ENCODE measurements at regions not wholly inside any gene's neighbourhood (a gene's known extent, or its start where the extent isn't known, plus 50 kb on each side); places are given as distances from the start of the nearest gene placed in this dataset.

- no peak for DNase-seq
Measured at GRCh38 chr9:107723015-107723414, 233.4 kb upstream of the KLF4 start.

- no peak for DNase-seq
Measured at GRCh38 chr9:107721705-107722245, 232.2 kb upstream of the KLF4 start.

- no peak for DNase-seq
Measured at GRCh38 chr9:107720501-107720900, 230.9 kb upstream of the KLF4 start.

GRCh38 chr9:107717529-107718314 is 228.2 kb upstream of the KLF4 start:
- no peak for DNase-seq

- DNase-seq, result no peak
Measured at GRCh38 chr9:107715740-107716139, 226.2 kb upstream of the KLF4 start.

GRCh38 chr9:107713470-107713869 is 223.9 kb upstream of the KLF4 start:
- no peak for DNase-seq

GRCh38 chr9:107712390-107712789 is 222.8 kb upstream of the KLF4 start:
- DNase-seq, result peak; percentile 0

- no peak for DNase-seq
Measured at GRCh38 chr9:107711542-107711941, 222.0 kb upstream of the KLF4 start.

GRCh38 chr9:107710953-107711352 is 221.4 kb upstream of the KLF4 start:
- no peak for DNase-seq

GRCh38 chr9:107710546-107710945 is 221.0 kb upstream of the KLF4 start:
- no peak for DNase-seq

- no peak for DNase-seq
Measured at GRCh38 chr9:107708791-107709190, 219.2 kb upstream of the KLF4 start.

GRCh38 chr9:107707915-107708441 is 218.4 kb upstream of the KLF4 start:
- DNase-seq, result no peak

GRCh38 chr9:107707428-107707837 is 217.9 kb upstream of the KLF4 start:
- DNase-seq, result no peak

GRCh38 chr9:107706701-107707427 is 217.3 kb upstream of the KLF4 start:
- DNase-seq, result no peak

GRCh38 chr9:107705521-107705920 is 216.0 kb upstream of the KLF4 start:
- no peak for DNase-seq

- DNase-seq, result no peak
Measured at GRCh38 chr9:107704774-107705173, 215.2 kb upstream of the KLF4 start.

GRCh38 chr9:107703651-107704050 is 214.1 kb upstream of the KLF4 start:
- DNase-seq, result no peak

- DNase-seq, result no peak
Measured at GRCh38 chr9:107700847-107701246, 211.3 kb upstream of the KLF4 start.

- no peak for DNase-seq
Measured at GRCh38 chr9:107699231-107699630, 209.7 kb upstream of the KLF4 start.

- no peak for DNase-seq
Measured at GRCh38 chr9:107698779-107699178, 209.2 kb upstream of the KLF4 start.

- no peak for DNase-seq
Measured at GRCh38 chr9:107696302-107696701, 206.7 kb upstream of the KLF4 start.

GRCh38 chr9:107694390-107694789 is 204.8 kb upstream of the KLF4 start:
- DNase-seq, result no peak

- no peak for DNase-seq
Measured at GRCh38 chr9:107693625-107694326, 204.2 kb upstream of the KLF4 start.

Measured in activated CD4-positive, alpha-beta T cell treated with anti-CD3 and anti-CD28 coated beads, Interleukin-10, Interleukin-2, amounts not matched to agents 100 ng/mL and 50 ng/mL, durations not matched to agents 16 hours and 8 hours (primary cell).